ENCODE measurements at regions not wholly inside any gene's neighbourhood (a gene's known extent, or its start where the extent isn't known, plus 50 kb on each side); places are given as distances from the start of the nearest gene placed in this dataset.
"Not testable (repeated sequence)": the region's sequence is repeated elsewhere in the genome, so short reads cannot be mapped to it uniquely, and the experiment has no call there.

DNA sequence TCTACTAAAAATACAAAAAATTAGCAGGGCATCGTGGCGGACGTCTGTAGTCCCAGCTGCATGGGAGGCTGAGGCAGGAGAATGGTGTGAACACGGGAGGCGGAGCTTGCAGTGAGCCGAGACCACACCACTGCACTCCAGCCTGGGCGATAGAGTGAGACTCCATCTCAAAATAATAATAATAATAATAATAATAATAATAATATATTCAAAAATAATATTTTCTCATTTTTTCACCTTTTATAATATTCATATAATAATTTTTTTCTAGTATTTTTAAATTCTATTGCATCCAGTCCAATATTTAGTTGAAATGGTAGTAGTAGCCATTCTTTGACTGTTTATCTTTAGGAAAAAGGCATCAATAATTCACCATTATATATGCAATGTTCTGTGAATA lies 1767.7 kb upstream of the ACO1 start:
- TF ChIP-seq, protein P1, sequence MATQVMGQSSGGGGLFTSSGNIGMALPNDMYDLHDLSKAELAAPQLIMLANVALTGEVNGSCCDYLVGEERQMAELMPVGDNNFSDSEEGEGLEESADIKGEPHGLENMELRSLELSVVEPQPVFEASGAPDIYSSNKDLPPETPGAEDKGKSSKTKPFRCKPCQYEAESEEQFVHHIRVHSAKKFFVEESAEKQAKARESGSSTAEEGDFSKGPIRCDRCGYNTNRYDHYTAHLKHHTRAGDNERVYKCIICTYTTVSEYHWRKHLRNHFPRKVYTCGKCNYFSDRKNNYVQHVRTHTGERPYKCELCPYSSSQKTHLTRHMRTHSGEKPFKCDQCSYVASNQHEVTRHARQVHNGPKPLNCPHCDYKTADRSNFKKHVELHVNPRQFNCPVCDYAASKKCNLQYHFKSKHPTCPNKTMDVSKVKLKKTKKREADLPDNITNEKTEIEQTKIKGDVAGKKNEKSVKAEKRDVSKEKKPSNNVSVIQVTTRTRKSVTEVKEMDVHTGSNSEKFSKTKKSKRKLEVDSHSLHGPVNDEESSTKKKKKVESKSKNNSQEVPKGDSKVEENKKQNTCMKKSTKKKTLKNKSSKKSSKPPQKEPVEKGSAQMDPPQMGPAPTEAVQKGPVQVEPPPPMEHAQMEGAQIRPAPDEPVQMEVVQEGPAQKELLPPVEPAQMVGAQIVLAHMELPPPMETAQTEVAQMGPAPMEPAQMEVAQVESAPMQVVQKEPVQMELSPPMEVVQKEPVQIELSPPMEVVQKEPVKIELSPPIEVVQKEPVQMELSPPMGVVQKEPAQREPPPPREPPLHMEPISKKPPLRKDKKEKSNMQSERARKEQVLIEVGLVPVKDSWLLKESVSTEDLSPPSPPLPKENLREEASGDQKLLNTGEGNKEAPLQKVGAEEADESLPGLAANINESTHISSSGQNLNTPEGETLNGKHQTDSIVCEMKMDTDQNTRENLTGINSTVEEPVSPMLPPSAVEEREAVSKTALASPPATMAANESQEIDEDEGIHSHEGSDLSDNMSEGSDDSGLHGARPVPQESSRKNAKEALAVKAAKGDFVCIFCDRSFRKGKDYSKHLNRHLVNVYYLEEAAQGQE (IDR thresholded peaks at IDR 0.05; ENCODE audit: low read depth) = not testable (repeated sequence)
- TF ChIP-seq ZFX (IDR thresholded peaks at IDR 0.05); POLR2A (IDR thresholded peaks at IDR 0.05; ENCODE audit: borderline replicate concordance, extremely low read depth, insufficient read depth, insufficient read length); YY1 (IDR thresholded peaks at IDR 0.05; ENCODE audit: extremely low read depth, insufficient replicate concordance, low read depth, low read length); TCF7L2 (IDR thresholded peaks at IDR 0.05; ENCODE audit: borderline replicate concordance, extremely low read depth, insufficient read depth, insufficient read length); ZNF274 (IDR thresholded peaks at IDR 0.05; ENCODE audit: low read depth, low read length); CBX3 (IDR thresholded peaks at IDR 0.05; ENCODE audit: low read depth): not testable (repeated sequence)
- TF ChIP-seq, protein P2, sequence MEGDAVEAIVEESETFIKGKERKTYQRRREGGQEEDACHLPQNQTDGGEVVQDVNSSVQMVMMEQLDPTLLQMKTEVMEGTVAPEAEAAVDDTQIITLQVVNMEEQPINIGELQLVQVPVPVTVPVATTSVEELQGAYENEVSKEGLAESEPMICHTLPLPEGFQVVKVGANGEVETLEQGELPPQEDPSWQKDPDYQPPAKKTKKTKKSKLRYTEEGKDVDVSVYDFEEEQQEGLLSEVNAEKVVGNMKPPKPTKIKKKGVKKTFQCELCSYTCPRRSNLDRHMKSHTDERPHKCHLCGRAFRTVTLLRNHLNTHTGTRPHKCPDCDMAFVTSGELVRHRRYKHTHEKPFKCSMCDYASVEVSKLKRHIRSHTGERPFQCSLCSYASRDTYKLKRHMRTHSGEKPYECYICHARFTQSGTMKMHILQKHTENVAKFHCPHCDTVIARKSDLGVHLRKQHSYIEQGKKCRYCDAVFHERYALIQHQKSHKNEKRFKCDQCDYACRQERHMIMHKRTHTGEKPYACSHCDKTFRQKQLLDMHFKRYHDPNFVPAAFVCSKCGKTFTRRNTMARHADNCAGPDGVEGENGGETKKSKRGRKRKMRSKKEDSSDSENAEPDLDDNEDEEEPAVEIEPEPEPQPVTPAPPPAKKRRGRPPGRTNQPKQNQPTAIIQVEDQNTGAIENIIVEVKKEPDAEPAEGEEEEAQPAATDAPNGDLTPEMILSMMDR (IDR thresholded peaks at IDR 0.05 in 2 of 3, conservative IDR thresholded peaks at IDR 0.05 in 1 of 3; ENCODE audit: borderline replicate concordance in 1 of 3, insufficient read depth in 1 of 3, low read depth in 2 of 3, low read length in 2 of 3) = not testable (repeated sequence)
- TF ChIP-seq, protein P3, sequence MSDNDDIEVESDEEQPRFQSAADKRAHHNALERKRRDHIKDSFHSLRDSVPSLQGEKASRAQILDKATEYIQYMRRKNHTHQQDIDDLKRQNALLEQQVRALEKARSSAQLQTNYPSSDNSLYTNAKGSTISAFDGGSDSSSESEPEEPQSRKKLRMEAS (IDR thresholded peaks at IDR 0.05) = not testable (repeated sequence)
- TF ChIP-seq, protein P4, sequence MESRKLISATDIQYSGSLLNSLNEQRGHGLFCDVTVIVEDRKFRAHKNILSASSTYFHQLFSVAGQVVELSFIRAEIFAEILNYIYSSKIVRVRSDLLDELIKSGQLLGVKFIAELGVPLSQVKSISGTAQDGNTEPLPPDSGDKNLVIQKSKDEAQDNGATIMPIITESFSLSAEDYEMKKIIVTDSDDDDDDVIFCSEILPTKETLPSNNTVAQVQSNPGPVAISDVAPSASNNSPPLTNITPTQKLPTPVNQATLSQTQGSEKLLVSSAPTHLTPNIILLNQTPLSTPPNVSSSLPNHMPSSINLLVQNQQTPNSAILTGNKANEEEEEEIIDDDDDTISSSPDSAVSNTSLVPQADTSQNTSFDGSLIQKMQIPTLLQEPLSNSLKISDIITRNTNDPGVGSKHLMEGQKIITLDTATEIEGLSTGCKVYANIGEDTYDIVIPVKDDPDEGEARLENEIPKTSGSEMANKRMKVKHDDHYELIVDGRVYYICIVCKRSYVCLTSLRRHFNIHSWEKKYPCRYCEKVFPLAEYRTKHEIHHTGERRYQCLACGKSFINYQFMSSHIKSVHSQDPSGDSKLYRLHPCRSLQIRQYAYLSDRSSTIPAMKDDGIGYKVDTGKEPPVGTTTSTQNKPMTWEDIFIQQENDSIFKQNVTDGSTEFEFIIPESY (IDR thresholded peaks at IDR 0.05; ENCODE audit: extremely low read depth, insufficient replicate concordance, low read length) = not testable (repeated sequence)
